ENCODE measurements at regions not wholly inside any gene's neighbourhood (a gene's known extent, or its start where the extent isn't known, plus 50 kb on each side); places are given as distances from the start of the nearest gene placed in this dataset.

DNA sequence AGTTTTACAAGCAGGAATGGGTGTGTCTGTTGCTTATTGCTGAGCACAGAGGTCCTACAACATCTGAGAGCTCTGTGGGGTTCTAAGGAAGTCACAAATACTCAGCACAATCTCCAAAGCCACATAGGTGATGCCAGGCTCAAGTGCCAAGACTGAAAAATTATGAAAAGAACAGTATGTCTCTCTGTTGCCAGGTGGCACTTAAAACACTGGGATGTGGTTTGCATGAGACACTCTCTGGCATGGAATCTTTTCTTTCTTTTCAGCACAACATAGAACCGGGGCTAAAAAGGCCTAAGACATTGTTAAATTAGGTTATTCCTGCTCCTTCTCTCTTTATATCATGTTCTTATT, 127.3 kb upstream of the PRICKLE2 start:
- TF ChIP-seq, protein P1, sequence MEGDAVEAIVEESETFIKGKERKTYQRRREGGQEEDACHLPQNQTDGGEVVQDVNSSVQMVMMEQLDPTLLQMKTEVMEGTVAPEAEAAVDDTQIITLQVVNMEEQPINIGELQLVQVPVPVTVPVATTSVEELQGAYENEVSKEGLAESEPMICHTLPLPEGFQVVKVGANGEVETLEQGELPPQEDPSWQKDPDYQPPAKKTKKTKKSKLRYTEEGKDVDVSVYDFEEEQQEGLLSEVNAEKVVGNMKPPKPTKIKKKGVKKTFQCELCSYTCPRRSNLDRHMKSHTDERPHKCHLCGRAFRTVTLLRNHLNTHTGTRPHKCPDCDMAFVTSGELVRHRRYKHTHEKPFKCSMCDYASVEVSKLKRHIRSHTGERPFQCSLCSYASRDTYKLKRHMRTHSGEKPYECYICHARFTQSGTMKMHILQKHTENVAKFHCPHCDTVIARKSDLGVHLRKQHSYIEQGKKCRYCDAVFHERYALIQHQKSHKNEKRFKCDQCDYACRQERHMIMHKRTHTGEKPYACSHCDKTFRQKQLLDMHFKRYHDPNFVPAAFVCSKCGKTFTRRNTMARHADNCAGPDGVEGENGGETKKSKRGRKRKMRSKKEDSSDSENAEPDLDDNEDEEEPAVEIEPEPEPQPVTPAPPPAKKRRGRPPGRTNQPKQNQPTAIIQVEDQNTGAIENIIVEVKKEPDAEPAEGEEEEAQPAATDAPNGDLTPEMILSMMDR (IDR thresholded peaks at IDR 0.05) = no peak
- TF ChIP-seq POLR2A (IDR thresholded peaks at IDR 0.05) = no peak
